Germinal center (tissue), 1 donor: ENCODE measurements at regions not wholly inside any gene's neighbourhood (a gene's known extent, or its start where the extent isn't known, plus 50 kb on each side); places are given as distances from the start of the nearest gene placed in this dataset.

Source experiments
- DNase-seq: peaks from one replicate; pipeline ENCODE4 v3.0.0; 2012; ENCODE audit warnings: mixed read lengths, low spot score

DNA sequence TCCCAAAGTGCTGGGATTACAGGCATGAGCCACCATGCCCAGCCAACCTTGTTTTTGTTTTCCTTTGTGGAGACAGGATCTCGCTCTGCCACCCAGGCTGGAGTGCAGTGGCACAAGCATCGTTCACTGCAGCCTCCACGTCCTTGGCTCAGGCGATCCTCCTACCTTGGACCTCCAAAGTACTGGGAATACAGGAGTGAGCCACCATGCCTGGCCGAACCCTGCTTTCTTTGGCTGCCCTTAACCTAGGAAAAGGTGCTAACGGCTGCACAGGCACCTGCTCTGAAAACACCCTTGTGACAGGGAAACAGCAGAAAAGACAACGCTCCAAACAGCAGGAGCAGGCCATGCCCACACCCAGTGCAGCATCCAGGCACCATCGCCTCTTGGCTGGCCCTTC is 71.9 kb downstream of the OAT start:
- no peak for DNase-seq

- DNase-seq = no peak
Observed at GRCh38 chr10:124345521-124345920, 73.2 kb downstream of the OAT start.

DNA sequence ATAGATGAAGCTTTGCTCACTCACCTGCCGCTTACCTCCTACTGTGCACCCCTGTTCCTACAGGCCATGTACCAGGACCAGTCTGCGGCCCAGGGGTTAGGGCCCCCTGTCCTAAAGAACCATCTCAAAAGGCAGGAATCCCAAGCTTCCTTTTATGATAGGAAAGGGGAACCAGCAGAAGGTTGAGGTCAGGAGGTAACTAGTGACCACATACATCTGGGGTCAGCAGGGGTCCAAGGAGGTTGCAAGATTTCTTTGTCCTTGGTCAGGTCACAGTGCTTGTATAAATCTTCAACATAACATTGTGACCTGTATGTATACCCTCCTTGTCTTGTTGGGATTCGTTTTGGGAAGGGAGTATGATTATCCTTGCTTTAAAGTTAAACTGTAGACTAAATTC is 73.8 kb downstream of the OAT start:
- DNase-seq = no peak

DNA sequence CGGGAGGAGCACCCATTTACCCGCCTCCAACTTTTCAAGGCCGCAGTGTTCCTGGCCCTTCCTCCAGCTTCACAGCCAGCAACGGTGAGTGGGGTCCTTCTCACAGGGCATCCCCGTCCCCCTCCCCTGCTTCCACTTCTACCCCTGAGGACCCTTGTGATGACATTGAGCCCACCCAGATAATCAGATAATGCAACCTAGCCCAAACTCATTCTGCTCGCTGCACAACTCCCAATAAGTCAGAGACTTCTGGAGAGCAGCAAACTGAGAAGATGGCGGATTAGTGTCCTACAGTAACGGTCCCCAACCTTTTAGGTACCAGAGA is 74.5 kb downstream of the OAT start:
- no peak for DNase-seq

DNA sequence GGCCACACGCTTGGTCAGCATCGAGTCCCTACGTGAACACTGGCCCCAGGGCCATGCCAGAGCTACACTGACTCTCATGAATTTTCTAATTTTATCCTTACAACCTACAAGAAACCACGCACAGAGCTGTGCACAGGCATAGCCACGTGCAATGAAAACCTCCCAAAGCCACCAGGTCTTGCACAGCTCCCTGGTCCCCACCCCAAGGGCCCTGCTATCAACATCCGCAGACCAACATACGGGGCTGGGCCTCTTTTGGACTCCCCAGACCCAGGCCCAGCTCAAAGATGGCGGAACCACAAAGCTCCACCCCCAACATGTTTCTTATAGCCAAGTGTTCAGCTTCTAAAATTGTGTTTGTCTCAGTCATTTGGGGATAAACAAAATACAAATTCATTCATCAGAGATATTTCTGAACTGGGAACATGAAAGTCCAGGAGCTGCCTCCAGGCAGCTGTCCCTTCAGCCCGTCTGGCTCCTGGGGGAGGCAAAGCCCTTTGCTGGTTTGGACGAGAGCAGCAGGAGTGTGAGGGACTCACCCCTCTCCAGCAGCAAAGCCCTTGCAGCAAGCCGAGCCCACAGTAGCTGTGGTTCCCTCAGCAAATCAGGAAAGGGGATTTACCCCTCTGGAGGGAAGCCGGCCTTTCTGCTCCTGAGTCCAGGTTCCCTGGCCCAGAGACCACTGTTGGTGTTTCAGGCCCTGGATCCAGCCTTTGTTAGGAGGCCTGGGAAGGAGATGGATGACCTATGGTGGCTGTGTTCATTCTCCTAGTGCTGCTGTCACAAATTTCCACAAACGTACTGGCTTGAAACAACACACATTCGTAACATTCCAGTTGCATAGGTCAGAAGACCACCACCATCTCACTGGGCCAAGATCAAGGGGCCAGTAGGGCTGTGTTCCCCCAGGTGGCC is 75.1 kb downstream of the OAT start:
- DNase-seq = no peak

- no peak for DNase-seq
Observed at GRCh38 chr10:124342821-124343170, 75.9 kb downstream of the OAT start.

- DNase-seq = no peak
Observed at GRCh38 chr10:124342136-124342820, 76.4 kb downstream of the OAT start.

GRCh38 chr10:124341768-124342135 is 77.0 kb downstream of the OAT start:
- DNase-seq = no peak

GRCh38 chr10:124340033-124340760 is 78.5 kb downstream of the OAT start:
- DNase-seq = no peak

DNA sequence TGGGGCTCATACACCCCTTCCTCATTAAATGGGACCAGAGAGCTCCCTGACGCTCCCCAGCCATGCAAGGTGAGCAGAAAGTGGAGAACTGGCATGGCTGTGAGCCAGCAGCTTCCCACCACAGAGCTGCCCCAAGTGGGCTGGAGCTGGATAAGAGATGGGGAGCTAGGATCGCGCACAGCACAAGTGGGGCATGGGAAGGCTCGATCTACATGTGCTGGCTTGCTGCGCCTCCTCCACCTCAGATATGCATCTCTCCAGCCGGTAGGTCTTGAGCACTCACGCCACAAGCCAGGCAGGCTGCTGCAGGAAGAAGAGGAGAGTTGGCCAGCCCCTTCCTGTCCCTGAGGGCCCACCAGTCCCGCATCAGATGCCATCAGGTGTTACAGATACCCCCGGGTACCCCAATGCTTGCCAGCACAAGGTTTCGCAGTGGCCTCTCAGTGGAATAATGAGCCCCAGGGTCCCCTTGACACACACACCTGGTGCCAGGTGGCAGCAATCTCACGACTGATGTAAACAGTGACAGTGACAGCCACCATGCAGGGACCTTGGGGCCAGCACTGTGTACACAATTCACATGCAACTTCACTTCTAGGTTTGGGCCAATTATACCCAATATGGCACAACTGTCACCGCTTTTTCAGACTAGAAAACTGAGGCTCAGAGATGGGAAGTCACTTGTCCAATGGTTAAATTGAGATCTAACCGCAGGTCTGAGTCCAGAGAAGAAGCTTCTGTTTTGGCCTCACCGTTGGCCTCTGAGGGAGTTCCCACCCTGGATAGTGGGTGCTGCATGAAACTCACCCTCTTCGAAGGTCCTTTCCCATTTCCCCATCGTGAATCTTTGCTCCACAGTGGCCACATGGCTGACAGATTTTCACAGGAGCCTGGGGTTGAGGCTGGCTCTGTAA is 79.3 kb downstream of the OAT start:
- no peak for DNase-seq

DNA sequence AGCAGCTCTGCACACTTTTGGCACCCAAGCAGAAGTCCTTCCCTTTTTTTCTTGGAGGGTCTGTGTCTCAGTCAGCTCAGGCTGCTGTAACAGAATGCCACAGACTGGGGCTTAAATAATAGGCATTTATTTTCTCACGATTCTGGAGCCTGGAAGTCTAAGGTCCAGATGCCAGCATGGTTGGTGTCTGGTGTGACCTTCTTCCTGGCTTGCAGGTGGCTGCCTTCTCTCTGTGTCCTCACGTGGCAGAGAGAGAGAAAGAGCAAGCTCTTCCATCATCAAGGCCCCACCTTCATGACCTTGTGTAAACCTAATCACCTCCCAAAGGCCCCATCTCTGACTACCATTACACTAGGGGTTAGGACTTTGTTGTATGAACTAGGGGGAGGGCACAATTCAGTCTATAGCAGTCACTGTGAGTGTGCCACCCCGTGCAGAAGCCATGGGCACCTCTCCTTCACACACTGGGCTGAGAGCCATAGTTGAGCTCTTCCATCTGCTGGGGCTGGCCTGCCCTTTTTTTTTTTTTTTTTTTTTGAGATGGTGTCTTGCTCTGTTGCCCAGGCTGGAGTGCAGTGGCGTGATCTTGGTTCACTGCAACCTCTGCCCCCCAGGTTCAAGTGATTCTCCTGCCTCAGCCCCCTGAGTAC is 80.3 kb downstream of the OAT start:
- DNase-seq = no peak

DNA sequence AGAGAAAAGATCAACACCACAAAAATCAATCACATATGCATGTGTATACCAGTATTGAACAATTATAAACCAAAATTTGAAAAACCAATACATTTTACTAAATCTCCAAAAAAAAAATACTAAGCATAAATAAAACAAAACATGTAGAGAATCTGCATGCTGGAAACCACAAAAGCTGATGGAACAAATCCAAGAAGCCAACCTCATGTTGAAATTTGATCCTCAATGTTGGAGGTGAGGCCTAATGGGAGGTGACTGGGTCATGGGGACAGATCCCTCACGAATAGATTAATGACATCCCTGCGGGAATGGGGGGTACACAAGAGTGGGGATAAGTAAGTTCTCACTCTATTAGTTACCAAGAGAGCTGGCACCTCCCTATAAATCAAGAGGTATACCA is 82.5 kb downstream of the OAT start:
- no peak for DNase-seq

DNA sequence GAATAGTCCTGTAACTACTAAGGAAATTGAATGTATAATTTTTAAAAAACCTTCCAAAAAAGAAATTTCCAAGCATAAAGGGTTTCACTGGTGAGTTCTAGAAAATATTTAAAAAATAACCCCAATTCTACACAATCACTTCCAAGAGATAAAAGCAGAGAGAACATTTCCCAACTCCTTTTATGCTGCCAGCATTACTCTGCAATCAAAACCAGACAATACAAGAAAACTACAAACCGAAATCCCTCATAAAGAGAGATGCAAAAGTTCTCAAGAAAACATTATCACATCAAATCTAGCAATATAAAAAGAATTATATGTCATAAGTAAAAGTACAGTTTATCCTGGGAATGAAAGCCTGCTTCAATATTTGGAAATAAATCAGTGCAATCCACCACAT is 84.8 kb downstream of the OAT start:
- no peak for DNase-seq

- DNase-seq = no peak
Observed at GRCh38 chr10:124332426-124332825, 86.3 kb downstream of the OAT start.

DNA sequence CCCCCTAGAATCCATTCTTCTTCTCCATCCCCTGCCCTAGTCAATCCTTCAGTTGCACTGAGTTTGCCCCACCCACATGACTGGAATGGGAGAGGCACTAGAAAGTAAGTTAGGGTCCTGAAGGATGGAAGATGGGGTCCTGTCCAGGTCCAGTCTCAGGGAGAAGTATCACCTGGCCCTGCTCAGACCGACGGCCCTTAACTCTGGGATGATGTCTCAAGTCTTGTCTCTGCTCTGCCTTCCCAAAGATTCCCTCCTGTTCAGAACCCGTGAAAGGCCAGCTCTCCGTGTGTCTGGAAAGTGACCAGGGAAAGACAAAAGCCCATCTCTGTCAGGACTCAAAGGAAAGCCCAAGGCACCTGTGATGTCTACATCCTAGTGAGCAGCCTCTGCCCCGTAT is 88.8 kb downstream of the OAT start:
- no peak for DNase-seq

GRCh38 chr10:124329362-124329761 is 89.4 kb downstream of the OAT start:
- no peak for DNase-seq

GRCh38 chr10:124328477-124329220 is 90.1 kb downstream of the OAT start:
- no peak for DNase-seq

DNA sequence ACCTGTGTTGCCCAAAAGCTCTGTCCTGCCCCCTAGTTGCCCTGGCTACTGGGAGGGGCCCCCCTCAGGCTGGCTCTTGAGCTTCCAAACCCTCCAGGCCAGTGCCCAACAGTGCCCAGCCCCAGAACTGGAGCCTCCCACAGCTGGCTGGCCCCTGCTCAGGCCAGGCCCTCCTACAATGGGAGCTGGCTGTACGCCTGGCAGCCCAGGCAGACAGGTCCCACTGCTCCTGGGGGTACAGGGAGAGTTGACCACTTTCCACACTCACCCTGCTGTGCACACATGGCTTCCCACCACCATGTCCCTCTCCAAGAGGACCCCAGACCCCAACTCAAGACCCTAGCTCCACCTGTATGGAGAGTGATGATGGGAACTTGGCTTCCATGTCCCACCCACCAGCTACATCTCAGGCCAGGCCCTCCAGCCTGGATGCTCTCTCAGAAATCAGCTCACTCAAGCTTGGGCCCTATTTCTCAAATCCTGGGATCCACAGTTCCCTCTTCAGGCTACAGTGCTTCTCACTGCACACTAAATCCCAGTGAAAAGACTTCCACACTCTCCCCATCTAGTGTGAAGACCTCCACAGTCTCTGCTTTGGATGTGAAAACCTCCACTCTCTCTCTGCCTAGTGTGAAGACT is 92.6 kb downstream of the OAT start:
- DNase-seq = no peak

DNA sequence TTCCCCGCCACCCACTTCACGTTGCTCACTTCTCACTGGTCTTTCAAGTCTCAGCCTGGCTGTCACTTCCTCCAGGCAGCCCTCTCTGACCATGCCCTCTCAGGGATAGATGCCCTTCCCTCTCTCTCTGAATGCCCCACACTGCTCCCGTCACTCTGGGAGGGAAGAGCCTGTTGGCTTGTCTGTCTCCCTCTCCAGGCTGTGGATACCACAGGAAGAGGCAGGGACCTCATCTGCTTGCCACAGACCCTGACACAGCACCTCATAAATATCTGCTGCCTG is 93.1 kb downstream of the OAT start:
- DNase-seq = no peak

DNA sequence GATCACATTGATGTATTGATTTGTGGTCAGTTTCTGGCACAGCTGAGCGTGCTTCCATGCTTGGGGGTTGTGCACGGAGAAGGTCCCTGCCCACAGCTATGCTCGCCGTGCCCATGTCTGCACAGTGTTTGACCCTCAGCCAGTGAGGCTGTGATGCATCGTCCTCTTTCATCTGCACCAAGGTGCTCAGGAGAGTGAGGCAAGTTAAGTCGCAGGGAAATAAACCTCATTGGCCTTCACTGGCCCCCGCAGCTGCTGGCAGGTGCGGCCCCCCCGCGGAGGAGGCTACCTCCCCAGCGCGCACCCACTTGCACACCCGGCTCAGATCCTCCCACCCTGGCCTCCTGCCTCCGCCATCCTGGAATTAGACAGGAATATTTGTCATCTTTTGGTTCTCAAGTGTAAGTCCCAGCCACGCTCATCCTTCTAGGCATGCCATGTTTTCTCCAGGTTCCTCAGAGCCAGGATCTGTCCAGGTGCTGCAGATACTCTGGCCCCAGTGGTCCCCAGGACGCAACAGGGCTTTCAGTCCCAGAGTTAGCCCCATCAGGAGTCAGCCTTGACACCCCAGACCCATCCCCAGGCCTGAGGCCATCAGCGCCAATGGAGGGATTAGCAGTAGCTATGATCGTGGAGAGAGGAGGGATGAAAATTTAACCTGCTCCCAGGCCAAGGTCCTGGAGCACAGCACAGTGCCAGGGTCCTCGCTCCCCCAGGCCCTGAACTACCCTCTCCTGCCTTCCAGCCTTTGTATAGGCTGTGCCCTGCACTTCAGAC is 93.7 kb downstream of the OAT start:
- no peak for DNase-seq
